22Rv1 (cell line): ENCODE measurements at regions not wholly inside any gene's neighbourhood (a gene's known extent, or its start where the extent isn't known, plus 50 kb on each side); places are given as distances from the start of the nearest gene placed in this dataset.

ENCODE experiments used
- H3K27ac ChIP-seq: fragments of 450-650 bp; 2 replicates; pipeline ENCODE4 v1.5.1; 2017
- ZFX ChIP-seq: fragments of 450-650 bp; IDR thresholded peaks from 2 replicates; pipeline ENCODE4 v1.6.1; 2017; ENCODE audit warnings: antibody characterized with exemption, borderline replicate concordance
- TF ChIP-seq, protein P1 (sequence below): fragments of 450-650 bp; IDR thresholded peaks from 2 replicates; pipeline ENCODE4 v1.5.1; 2017; ENCODE audit warnings: mild to moderate bottlenecking

GRCh38 chr18:78915446-78916008 is 64.1 kb upstream of the SALL3 start:
- TF ChIP-seq ZFX, result no peak
- TF ChIP-seq, protein P1, sequence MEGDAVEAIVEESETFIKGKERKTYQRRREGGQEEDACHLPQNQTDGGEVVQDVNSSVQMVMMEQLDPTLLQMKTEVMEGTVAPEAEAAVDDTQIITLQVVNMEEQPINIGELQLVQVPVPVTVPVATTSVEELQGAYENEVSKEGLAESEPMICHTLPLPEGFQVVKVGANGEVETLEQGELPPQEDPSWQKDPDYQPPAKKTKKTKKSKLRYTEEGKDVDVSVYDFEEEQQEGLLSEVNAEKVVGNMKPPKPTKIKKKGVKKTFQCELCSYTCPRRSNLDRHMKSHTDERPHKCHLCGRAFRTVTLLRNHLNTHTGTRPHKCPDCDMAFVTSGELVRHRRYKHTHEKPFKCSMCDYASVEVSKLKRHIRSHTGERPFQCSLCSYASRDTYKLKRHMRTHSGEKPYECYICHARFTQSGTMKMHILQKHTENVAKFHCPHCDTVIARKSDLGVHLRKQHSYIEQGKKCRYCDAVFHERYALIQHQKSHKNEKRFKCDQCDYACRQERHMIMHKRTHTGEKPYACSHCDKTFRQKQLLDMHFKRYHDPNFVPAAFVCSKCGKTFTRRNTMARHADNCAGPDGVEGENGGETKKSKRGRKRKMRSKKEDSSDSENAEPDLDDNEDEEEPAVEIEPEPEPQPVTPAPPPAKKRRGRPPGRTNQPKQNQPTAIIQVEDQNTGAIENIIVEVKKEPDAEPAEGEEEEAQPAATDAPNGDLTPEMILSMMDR, result no peak
- no peak overlapping the region for H3K27ac ChIP-seq

- no peak overlapping the region for H3K27ac ChIP-seq
- TF ChIP-seq, protein P1, result no peak
- TF ChIP-seq ZFX, result no peak
Measured at GRCh38 chr18:78918707-78919106, 60.9 kb upstream of the SALL3 start.

GRCh38 chr18:78919956-78920355 is 59.7 kb upstream of the SALL3 start:
- TF ChIP-seq, protein P1, result no peak
- TF ChIP-seq ZFX, result no peak
- H3K27ac ChIP-seq, result no peak overlapping the region

DNA sequence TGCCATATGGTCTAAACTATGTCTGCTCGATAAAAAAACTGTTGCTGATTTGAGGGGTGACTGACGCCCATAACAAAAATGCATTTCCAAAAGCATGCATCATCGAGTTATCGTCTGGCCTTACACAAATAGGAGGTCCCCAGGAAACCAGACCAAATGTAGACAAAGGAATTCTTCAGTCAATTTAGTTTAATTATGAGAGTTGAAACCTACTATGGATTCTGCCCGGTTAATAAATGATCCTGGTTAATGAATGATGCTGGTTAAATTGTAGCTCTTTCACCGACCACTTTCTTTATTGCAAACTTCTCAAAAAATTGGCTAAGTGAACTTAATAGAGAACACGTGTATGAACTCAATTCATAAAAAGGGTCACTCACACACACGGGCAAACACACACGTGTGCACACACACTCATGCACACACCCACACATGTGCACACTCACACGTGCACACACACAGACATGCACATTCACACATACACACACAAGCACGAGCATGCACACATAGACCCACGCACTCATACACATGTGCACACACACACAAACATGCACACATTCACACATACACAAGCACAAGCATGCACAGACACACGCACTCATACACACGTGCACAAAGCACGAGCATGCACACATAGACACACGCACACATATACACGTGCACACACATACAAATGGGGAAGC is 59.0 kb upstream of the SALL3 start:
- no peak for TF ChIP-seq ZFX
- TF ChIP-seq, protein P1, result no peak
- H3K27ac ChIP-seq, result no peak overlapping the region

DNA sequence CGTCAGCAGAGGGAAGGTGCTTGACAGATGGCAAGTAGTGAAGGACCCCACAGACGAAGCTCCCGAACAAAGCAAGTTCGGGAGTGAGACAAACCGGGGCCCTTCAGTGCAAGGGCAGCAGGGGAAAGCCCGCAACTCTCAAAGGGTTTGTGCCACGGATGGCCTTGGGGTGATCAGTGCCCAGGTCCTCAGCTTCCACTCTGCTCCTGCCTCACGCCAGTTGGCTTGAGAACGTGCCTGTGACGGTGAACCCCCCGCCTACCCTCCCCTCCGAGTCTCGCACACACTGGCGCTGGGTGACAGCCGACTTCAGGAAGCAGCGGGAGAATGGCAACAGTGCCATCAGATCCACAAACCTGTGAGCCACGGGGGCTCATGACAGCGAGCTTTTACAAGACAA is 56.8 kb upstream of the SALL3 start:
- no peak overlapping the region for H3K27ac ChIP-seq
- no peak for TF ChIP-seq ZFX
- TF ChIP-seq, protein P1, result no peak

DNA sequence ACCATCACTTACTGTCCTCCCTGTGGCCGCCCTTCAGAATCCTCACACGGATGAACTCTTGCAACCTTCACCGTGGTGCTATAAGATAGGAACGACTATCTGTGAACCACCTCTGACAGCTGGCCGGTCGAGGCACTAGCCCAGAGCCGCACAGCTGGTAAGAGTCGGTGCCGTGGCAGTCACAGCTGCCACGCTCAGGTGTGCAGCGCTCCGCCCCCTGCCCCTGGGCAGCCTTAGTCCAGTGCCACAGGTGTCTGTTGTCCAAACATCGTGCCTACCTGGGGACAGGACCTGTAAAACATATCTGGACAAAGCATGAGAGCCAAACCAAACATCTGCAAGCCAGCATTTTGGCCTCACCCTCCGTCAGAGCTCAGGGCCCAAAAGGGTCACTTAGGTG is 55.3 kb upstream of the SALL3 start:
- TF ChIP-seq ZFX, result no peak
- TF ChIP-seq, protein P1, result no peak
- no peak overlapping the region for H3K27ac ChIP-seq

DNA sequence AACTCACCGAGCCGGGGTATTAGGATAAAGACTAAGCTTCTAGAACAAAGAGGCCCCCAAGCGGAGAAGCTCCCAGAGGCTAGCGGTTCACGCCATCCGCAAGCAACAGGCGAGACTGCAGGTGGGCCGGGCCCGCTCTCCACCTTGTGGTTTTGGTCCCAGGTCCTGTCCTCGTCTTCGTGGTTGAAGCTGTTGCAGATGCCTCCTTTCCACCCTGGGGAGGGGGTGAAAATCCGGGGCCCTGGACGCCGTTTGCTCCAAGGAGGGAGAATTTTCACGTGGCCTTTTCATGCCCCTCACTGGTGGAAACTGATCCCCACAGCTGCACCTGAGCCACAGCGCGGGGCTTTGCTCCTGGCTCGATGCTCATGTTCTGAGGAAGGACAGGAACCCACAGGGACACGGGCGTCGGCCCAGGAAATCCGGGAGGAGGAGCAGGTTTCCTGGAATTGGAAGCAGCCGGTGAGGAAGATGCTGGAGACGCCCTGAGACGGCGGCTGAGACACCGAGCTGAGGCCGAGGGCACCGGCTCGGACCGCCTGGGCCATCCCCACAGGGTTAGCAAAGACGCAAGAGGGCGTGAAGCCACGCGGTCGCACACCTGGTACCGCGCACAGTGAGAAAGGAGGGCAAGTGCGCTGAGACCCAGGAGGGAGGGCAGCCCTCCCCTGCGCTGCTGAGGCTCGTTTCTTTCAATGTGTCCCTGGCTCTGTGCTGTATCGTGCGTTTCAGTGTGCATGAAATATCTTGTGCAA is 54.7 kb upstream of the SALL3 start:
- TF ChIP-seq ZFX, result no peak
- TF ChIP-seq, protein P1, result no peak
- no peak overlapping the region for H3K27ac ChIP-seq
